Peyer's patch (tissue), 4 donors: ENCODE measurements at regions not wholly inside any gene's neighbourhood (a gene's known extent, or its start where the extent isn't known, plus 50 kb on each side); places are given as distances from the start of the nearest gene placed in this dataset.
"Not testable (repeated sequence)": the region's sequence is repeated elsewhere in the genome, so short reads cannot be mapped to it uniquely, and the experiment has no call there.

Experiments used
- CTCF ChIP-seq, 6 experiments: fragments of 450-650 bp in 4 of 6; fragments of 200-600 bp in 2 of 6; sonication (generic) in 1 of 6; IDR thresholded peaks; one replicate each; pipeline ENCODE4 v1.5.1; 2017 to 2019; ENCODE audit warnings: antibody characterized with exemption in 6 of 6, mild to moderate bottlenecking in 3 of 6, moderate library complexity in 1 of 6
- POLR2A ChIP-seq, 2 donors: fragments of 450-650 bp; IDR thresholded peaks; one replicate each; pipeline ENCODE4 v1.5.1; 2017; ENCODE audit warnings: antibody characterized with exemption in 2 of 2, mild to moderate bottlenecking in 2 of 2, moderate library complexity in 2 of 2

GRCh38 chrX:132302687-132303086 lies 83.4 kb upstream of the RAP2C start:
- TF ChIP-seq CTCF, POLR2A (IDR thresholded peaks at IDR 0.05): not testable (repeated sequence)
